ENCODE measurements at regions not wholly inside any gene's neighbourhood (a gene's known extent, or its start where the extent isn't known, plus 50 kb on each side); places are given as distances from the start of the nearest gene placed in this dataset.

- intact Hi-C loops (cut with DNase I) = no loop called here
- H3K4me1 ChIP-seq (ENCODE audit: control insufficient read depth in 2 of 3, insufficient read depth in 2 of 3, low read depth in 1 of 3, low read length in 3 of 3) = no peaks in the 10 kb centered on the region
- H3K27me3 ChIP-seq (ENCODE audit: control insufficient read depth, insufficient read depth, low read length) = no peaks in the 10 kb centered on the region
- no peak overlapping the region for H3K4me3 ChIP-seq (ENCODE audit: low read length in 3 of 3)
- no peak for DNase-seq
- H3K9ac ChIP-seq (ENCODE audit: low read length in 3 of 3) = no peak overlapping the region
- no peaks in the 10 kb centered on the region for H3K36me3 ChIP-seq (ENCODE audit: control insufficient read depth in 2 of 3, insufficient read depth in 3 of 3, low read length in 3 of 3)
- no peaks in the 10 kb centered on the region for H3K9me3 ChIP-seq (ENCODE audit: control insufficient read depth in 2 of 3, insufficient read depth in 1 of 3, low read length in 3 of 3)
- no peak for FAIRE-seq
- no peak overlapping the region for H3K27ac ChIP-seq (ENCODE audit: low read depth in 2 of 2, low read length in 2 of 2)
- TF ChIP-seq CTCF (IDR thresholded peaks at IDR 0.05; ENCODE audit: borderline replicate concordance, extremely low read depth, insufficient read depth) = no peak
Observed at GRCh38 chr4:96974295-96974694, 1134.4 kb downstream of the PDHA2 start.

GRCh38 chr4:96983830-96984229, 1143.9 kb downstream of the PDHA2 start:
- intact Hi-C loops (cut with DNase I) = no loop called here
- no peak for TF ChIP-seq CTCF (IDR thresholded peaks at IDR 0.05; ENCODE audit: borderline replicate concordance, extremely low read depth, insufficient read depth)
- Histone ChIP-seq H3K36me3 (ENCODE audit: control insufficient read depth in 2 of 3, insufficient read depth in 3 of 3, low read length in 3 of 3) (no peaks in the 10 kb centered on the region), H3K27ac (ENCODE audit: low read depth in 2 of 2, low read length in 2 of 2) (no peak overlapping the region), H3K9ac (ENCODE audit: low read length in 3 of 3) (no peak overlapping the region), H3K9me3 (ENCODE audit: control insufficient read depth in 2 of 3, insufficient read depth in 1 of 3, low read length in 3 of 3) (peaks cover 0 to 4% (median 0%) of the 10 kb centered on the region in 3 donors), H3K4me3 (ENCODE audit: low read length in 3 of 3) (peak overlapping the region in 1 of 3 donors; percentile 30), H3K27me3 (ENCODE audit: control insufficient read depth, insufficient read depth, low read length) (no peaks in the 10 kb centered on the region), H3K4me1 (ENCODE audit: control insufficient read depth in 2 of 3, insufficient read depth in 2 of 3, low read depth in 1 of 3, low read length in 3 of 3) (no peaks in the 10 kb centered on the region)
- DNase-seq (no peak), FAIRE-seq (peak; percentile 6)

GRCh38 chr4:96986816-96987215, 1146.9 kb downstream of the PDHA2 start:
- Histone ChIP-seq H3K4me1 (ENCODE audit: control insufficient read depth in 2 of 3, insufficient read depth in 2 of 3, low read depth in 1 of 3, low read length in 3 of 3) (no peaks in the 10 kb centered on the region), H3K36me3 (ENCODE audit: control insufficient read depth in 2 of 3, insufficient read depth in 3 of 3, low read length in 3 of 3) (no peaks in the 10 kb centered on the region), H3K4me3 (ENCODE audit: low read length in 3 of 3) (no peak overlapping the region), H3K9me3 (ENCODE audit: control insufficient read depth in 2 of 3, insufficient read depth in 1 of 3, low read length in 3 of 3) (no peaks in the 10 kb centered on the region), H3K27ac (ENCODE audit: low read depth in 2 of 2, low read length in 2 of 2) (no peak overlapping the region), H3K9ac (ENCODE audit: low read length in 3 of 3) (no peak overlapping the region), H3K27me3 (ENCODE audit: control insufficient read depth, insufficient read depth, low read length) (no peaks in the 10 kb centered on the region)
- FAIRE-seq (no peak), DNase-seq (no peak)
- no peak for TF ChIP-seq CTCF (IDR thresholded peaks at IDR 0.05; ENCODE audit: borderline replicate concordance, extremely low read depth, insufficient read depth)
- intact Hi-C loops (cut with DNase I) = no loop called here

- no peak for DNase-seq
- no peaks in the 10 kb centered on the region for H3K4me1 ChIP-seq (ENCODE audit: control insufficient read depth in 2 of 3, insufficient read depth in 2 of 3, low read depth in 1 of 3, low read length in 3 of 3)
- FAIRE-seq = no peak
- H3K4me3 ChIP-seq (ENCODE audit: low read length in 3 of 3) = no peak overlapping the region
- no peak overlapping the region for H3K9ac ChIP-seq (ENCODE audit: low read length in 3 of 3)
- H3K27ac ChIP-seq (ENCODE audit: low read depth in 2 of 2, low read length in 2 of 2) = no peak overlapping the region
- H3K27me3 ChIP-seq (ENCODE audit: control insufficient read depth, insufficient read depth, low read length) = no peaks in the 10 kb centered on the region
- no peaks in the 10 kb centered on the region for H3K36me3 ChIP-seq (ENCODE audit: control insufficient read depth in 2 of 3, insufficient read depth in 3 of 3, low read length in 3 of 3)
- TF ChIP-seq CTCF (IDR thresholded peaks at IDR 0.05; ENCODE audit: borderline replicate concordance, extremely low read depth, insufficient read depth) = no peak
- no peaks in the 10 kb centered on the region for H3K9me3 ChIP-seq (ENCODE audit: control insufficient read depth in 2 of 3, insufficient read depth in 1 of 3, low read length in 3 of 3)
- intact Hi-C loops (cut with DNase I) = no loop called here
Observed at GRCh38 chr4:96991083-96991482, 1151.2 kb downstream of the PDHA2 start.

Data from kidney (tissue), 13 donors.